HCT116 (cell line): ENCODE measurements at regions not wholly inside any gene's neighbourhood (a gene's known extent, or its start where the extent isn't known, plus 50 kb on each side); places are given as distances from the start of the nearest gene placed in this dataset.

Experiments used
- ATAC-seq: fragments of 200-7000 bp; cut with Tn5 transposase; 2 replicates; pipeline ENCODE4 v1.9.1; 2020; ENCODE audit warnings: mild to moderate bottlenecking, moderate library complexity
- BruUV-seq: library from RNA; stranded (reverse); fragments of 400-500 nt; replicated peaks from 2 replicates; lab custom pipeline; 2021; lab: Mats Ljungman, UMichigan
- CTCF ChIA-PET: fragments of 300-600 bp; sonication (Branson Sonifier 250); formaldehyde crosslinking; loops from one replicate; lab custom pipeline; 2021; ENCODE audit warnings: antibody characterized with exemption; lab: Charles Lee
- POLR2A ChIA-PET: fragments of 300-600, 350-600 bp; sonication (Branson Sonifier 250); formaldehyde crosslinking; loops from one replicate; lab custom pipeline; 2021; ENCODE audit warnings: antibody characterized with exemption; lab: Charles Lee
- RAD21 ChIA-PET, 2 experiments: fragments of 300-600 bp; sonication (Branson Sonifier 250); formaldehyde crosslinking; loops; one replicate each; lab custom pipeline; 2023; ENCODE audit warnings: low total read pairs in 2 of 2; ENCODE audit not compliant: uncharacterized antibody in 2 of 2, unreplicated experiment in 2 of 2, low non-redundant PET in 1 of 2; lab: Charles Lee
- DNase-seq: peaks from one replicate; pipeline ENCODE4 v3.0.0-alpha.2; 2010; ENCODE audit warnings: low read depth, low spot score
- H2AFZ ChIP-seq: fragments of 200-600 bp; shearing (Covaris generic), sonication (generic); 2 replicates; pipeline ENCODE4 v1.6.1; 2017; ENCODE audit warnings: low read depth, mixed run types, mixed read lengths, antibody characterized with exemption, low read length; ENCODE audit not compliant: poor library complexity, severe bottlenecking
- H3K27ac ChIP-seq: 2 replicates; pipeline ENCODE4 v1.5.1; 2012; ENCODE audit warnings: low read depth, low read length
- H3K27me3 ChIP-seq: fragments of 200-600 bp; sonication (generic); 2 replicates; pipeline ENCODE4 v1.6.1; 2016; ENCODE audit warnings: mixed run types, low read length, mixed read lengths; ENCODE audit not compliant: insufficient read depth
- H3K36me3 ChIP-seq, 2 experiments: fragments of 200-500 bp in 1 of 2; fragments of 200-600 bp in 1 of 2; sonication (Bioruptor generic) in 1 of 2; sonication (generic) in 1 of 2; 2 replicates each; pipeline versions ENCODE4 v1.5.1 to v1.6.1; 2014 to 2016; ENCODE audit warnings: low read length in 2 of 2, inconsistent platforms in 1 of 2, mixed read lengths in 1 of 2, mixed run types in 1 of 2; ENCODE audit not compliant: insufficient read depth in 2 of 2, control insufficient read depth in 1 of 2
- H3K4me1 ChIP-seq, 2 experiments: fragments of 200-600 bp in 1 of 2; sonication (generic) in 1 of 2; 2 replicates each; pipeline versions ENCODE4 v1.5.1 to v1.6.1; 2012 to 2017; ENCODE audit warnings: low read length in 2 of 2, inconsistent platforms in 1 of 2, mild to moderate bottlenecking in 1 of 2, mixed read lengths in 1 of 2, mixed run types in 1 of 2, moderate library complexity in 1 of 2; ENCODE audit not compliant: insufficient read depth in 2 of 2, control insufficient read depth in 1 of 2
- H3K4me2 ChIP-seq: fragments of 200-600 bp; sonication (generic); 2 replicates; pipeline ENCODE4 v1.6.1; 2017; ENCODE audit warnings: mixed run types, low read length, mixed read lengths
- H3K4me3 ChIP-seq, 2 experiments: fragments of 200-600 bp in 1 of 2; sonication (generic) in 1 of 2; replicated peaks in 1 of 2; 2 replicates each; pipeline ENCODE4 v1.5.1; 2011 to 2016; ENCODE audit warnings: low read length in 2 of 2, control low read depth in 1 of 2, low read depth in 1 of 2, mild to moderate bottlenecking in 1 of 2, mixed read lengths in 1 of 2, mixed run types in 1 of 2
- H3K79me2 ChIP-seq: fragments of 200-600 bp; sonication (generic); 2 replicates; pipeline ENCODE4 v1.6.1; 2017; ENCODE audit warnings: mild to moderate bottlenecking, mixed run types, low read length, moderate library complexity, mixed read lengths; ENCODE audit not compliant: insufficient read depth
- H3K9ac ChIP-seq: fragments of 200-600 bp; sonication (generic); 2 replicates; pipeline ENCODE4 v1.6.1; 2016; ENCODE audit warnings: low read length, mixed read lengths
- H3K9me2 ChIP-seq: fragments of 200-600 bp; sonication (generic), shearing (Covaris generic); 2 replicates; pipeline ENCODE4 v1.6.1; 2017; ENCODE audit warnings: mixed run types, mild to moderate bottlenecking, moderate library complexity; ENCODE audit not compliant: insufficient read depth
- H3K9me3 ChIP-seq, 2 experiments: fragments of 200-500 bp in 1 of 2; fragments of 200-600 bp in 1 of 2; sonication (Bioruptor generic) in 1 of 2; sonication (generic) in 1 of 2; 2 replicates each; pipeline ENCODE4 v1.6.1; 2014 to 2017; ENCODE audit warnings: low read length in 2 of 2, mixed read lengths in 2 of 2, inconsistent platforms in 1 of 2, low read depth in 1 of 2, mild to moderate bottlenecking in 1 of 2, mixed run types in 1 of 2, moderate library complexity in 1 of 2; ENCODE audit not compliant: control insufficient read depth in 1 of 2, insufficient read depth in 1 of 2
- H4K20me1 ChIP-seq: fragments of 200-600 bp; sonication (generic), shearing (Covaris generic); 2 replicates; pipeline ENCODE4 v1.6.1; 2017; ENCODE audit warnings: mixed run types, mild to moderate bottlenecking, moderate library complexity; ENCODE audit not compliant: insufficient read depth
- RAD21 ChIP-seq: IDR thresholded peaks from 2 replicates; pipeline ENCODE4 v1.6.1; 2012; ENCODE audit warnings: low read depth, mild to moderate bottlenecking
- SP1 ChIP-seq: IDR thresholded peaks from 2 replicates; pipeline ENCODE4 v1.6.1; 2012; ENCODE audit warnings: low read depth
- YY1 ChIP-seq: IDR thresholded peaks from 2 replicates; pipeline ENCODE4 v1.6.1; 2011; ENCODE audit warnings: low read length, low read depth, moderate library complexity, mild to moderate bottlenecking; ENCODE audit not compliant: insufficient replicate concordance; ENCODE audit errors: extremely low read depth
- ZFX ChIP-seq: fragments of 450-650 bp; IDR thresholded peaks from 2 replicates; pipeline ENCODE4 v1.6.1; 2017
- ZNF274 ChIP-seq: fragments of 200-500 bp; sonication (Bioruptor generic); IDR thresholded peaks from 2 replicates; pipeline ENCODE4 v1.6.1; 2014; ENCODE audit warnings: mild to moderate bottlenecking, low read depth, low read length, inconsistent platforms
- intact Hi-C: fragments of 100-400 bp; cut with micrococcal nuclease; formaldehyde crosslinking; loops from 2 replicates; pipeline ENCODE4 v1.10.0; 2022
- TF ChIP-seq, protein P1 (sequence below): IDR thresholded peaks from 2 replicates; pipeline ENCODE4 v1.6.1; 2012; ENCODE audit warnings: low read depth
- TF ChIP-seq, protein P2 (sequence below), 3 experiments: fragments of 200-600 bp in 1 of 3; sonication (generic) in 1 of 3; IDR thresholded peaks in 2 of 3; conservative IDR thresholded peaks in 1 of 3; 2 replicates each; pipeline ENCODE4 v1.5.1; 2012 to 2017; ENCODE audit warnings: low read depth in 2 of 3, low read length in 2 of 3, antibody characterized with exemption in 1 of 3, borderline replicate concordance in 1 of 3, control low read depth in 1 of 3, mild to moderate bottlenecking in 1 of 3, mixed read lengths in 1 of 3, mixed run types in 1 of 3, moderate library complexity in 1 of 3; ENCODE audit not compliant: insufficient read depth in 1 of 3

DNA sequence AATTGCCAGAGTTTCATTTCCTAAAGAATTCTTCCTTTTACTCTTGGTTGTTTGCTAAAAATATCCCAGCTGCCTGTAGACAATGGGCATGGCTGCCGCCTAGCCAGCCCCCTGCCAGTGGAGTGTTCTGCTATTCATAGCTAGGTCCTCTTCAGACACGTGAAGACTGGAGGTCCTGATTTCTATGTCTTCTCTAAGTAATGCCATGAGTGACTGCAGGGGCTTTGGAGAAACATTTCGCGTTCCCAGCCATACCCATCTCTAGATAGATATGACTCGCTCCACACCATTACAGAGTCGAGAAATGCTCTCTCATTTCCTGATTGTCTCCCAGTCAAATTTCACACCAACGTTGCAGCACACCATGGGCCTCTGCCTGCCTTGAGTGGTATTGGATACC lies 99.5 kb upstream of the BACE2 start:
- POLR2A ChIA-PET = no interaction called here
- no peak overlapping the region for H3K9ac ChIP-seq
- no TSS peak for BruUV-seq
- CTCF ChIA-PET = interaction anchor here (1.7 kb wide), 1 partner anchor 925 kb away, joined by 4 read pairs; no protein-coding TSS in a partner anchor
- RAD21 ChIA-PET = no interaction called here
- no peak overlapping the region for H3K4me3 ChIP-seq
- no peak overlapping the region for H2AFZ ChIP-seq
- H3K27ac ChIP-seq = no peak overlapping the region
- no peaks in the 10 kb centered on the region for H3K79me2 ChIP-seq
- TF ChIP-seq ZFX = no peak
- TF ChIP-seq ZNF274 = no peak
- TF ChIP-seq, protein P1, sequence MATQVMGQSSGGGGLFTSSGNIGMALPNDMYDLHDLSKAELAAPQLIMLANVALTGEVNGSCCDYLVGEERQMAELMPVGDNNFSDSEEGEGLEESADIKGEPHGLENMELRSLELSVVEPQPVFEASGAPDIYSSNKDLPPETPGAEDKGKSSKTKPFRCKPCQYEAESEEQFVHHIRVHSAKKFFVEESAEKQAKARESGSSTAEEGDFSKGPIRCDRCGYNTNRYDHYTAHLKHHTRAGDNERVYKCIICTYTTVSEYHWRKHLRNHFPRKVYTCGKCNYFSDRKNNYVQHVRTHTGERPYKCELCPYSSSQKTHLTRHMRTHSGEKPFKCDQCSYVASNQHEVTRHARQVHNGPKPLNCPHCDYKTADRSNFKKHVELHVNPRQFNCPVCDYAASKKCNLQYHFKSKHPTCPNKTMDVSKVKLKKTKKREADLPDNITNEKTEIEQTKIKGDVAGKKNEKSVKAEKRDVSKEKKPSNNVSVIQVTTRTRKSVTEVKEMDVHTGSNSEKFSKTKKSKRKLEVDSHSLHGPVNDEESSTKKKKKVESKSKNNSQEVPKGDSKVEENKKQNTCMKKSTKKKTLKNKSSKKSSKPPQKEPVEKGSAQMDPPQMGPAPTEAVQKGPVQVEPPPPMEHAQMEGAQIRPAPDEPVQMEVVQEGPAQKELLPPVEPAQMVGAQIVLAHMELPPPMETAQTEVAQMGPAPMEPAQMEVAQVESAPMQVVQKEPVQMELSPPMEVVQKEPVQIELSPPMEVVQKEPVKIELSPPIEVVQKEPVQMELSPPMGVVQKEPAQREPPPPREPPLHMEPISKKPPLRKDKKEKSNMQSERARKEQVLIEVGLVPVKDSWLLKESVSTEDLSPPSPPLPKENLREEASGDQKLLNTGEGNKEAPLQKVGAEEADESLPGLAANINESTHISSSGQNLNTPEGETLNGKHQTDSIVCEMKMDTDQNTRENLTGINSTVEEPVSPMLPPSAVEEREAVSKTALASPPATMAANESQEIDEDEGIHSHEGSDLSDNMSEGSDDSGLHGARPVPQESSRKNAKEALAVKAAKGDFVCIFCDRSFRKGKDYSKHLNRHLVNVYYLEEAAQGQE = no peak
- TF ChIP-seq, all 23 proteins: peak for 0
- Histone ChIP-seq H3K9me2 (no peaks in the 10 kb centered on the region), H3K4me2 (0 out of 2 replicates have a peak overlapping the region, but pooled peaks have one; percentile 19), H4K20me1 (no peaks in the 10 kb centered on the region), H3K4me1 (no peaks in the 10 kb centered on the region), H3K36me3 (no peaks in the 10 kb centered on the region), H3K27me3 (0 out of 2 replicates have a peak, but pooled peaks cover 3% of the 10 kb centered on the region), H3K9me3 (no peaks in the 10 kb centered on the region)
- ATAC-seq = no peak
- no peak for DNase-seq
- intact Hi-C loops = loop anchor here (2.0 to 5.0 kb wide), 2 partner anchors 601 to 924 kb away; no protein-coding TSS in a partner anchor

DNA sequence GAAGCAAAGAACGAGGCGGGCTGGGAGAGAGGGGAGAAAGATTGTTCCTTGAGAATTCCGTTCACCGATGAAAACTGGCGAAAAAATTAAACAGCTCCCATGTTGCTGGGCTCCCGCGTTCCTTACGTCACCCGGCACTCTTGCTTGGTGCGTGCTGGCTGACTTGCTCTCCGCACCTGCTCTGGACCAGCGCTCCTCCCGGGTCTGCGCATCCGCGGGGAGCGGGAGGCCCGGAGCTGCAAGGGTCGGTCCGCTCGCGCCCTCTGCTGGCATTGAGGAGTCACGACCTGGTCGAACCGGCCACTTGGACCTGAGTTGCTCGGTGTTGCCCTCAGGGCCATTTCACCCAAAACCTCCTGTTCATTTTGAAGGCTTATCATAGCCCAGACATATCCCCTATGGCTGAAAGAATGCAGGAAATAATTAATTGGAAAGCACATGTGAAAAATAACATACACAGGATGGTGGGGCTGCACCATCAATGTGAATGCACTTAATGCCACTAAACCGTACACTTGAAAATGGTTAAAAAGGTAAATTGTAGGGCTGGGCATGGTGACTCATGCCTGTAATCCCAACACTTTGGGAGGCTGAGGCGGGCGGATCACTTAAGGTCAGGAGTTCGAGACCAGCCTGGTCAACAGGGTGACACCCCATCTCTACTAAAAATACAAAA lies 98.9 kb upstream of the BACE2 start:
- Histone ChIP-seq H3K27me3 (0 out of 2 replicates have a peak, but pooled peaks cover 3% of the 10 kb centered on the region), H3K4me1 (no peaks in the 10 kb centered on the region), H3K79me2 (no peaks in the 10 kb centered on the region), H3K4me2 (0 out of 2 replicates have a peak overlapping the region, but pooled peaks have one; percentile 19), H3K9ac (no peak overlapping the region), H3K9me3 (no peaks in the 10 kb centered on the region), H3K9me2 (no peaks in the 10 kb centered on the region), H3K4me3 (no peak overlapping the region), H3K27ac (no peak overlapping the region), H2AFZ (no peak overlapping the region), H3K36me3 (no peaks in the 10 kb centered on the region), H4K20me1 (no peaks in the 10 kb centered on the region)
- DNase-seq (peak; percentile 23), ATAC-seq (peak; percentile 98)
- ChIA-PET POLR2A (no interaction called here), RAD21 (no interaction called here), CTCF (interaction anchor here (1.7 kb wide), 1 partner anchor 925 kb away, joined by 4 read pairs; no protein-coding TSS in a partner anchor)
- no TSS peak for BruUV-seq
- TF ChIP-seq SP1 (no peak), RAD21 (peak; percentile 64), YY1 (no peak)
- TF ChIP-seq, protein P2, sequence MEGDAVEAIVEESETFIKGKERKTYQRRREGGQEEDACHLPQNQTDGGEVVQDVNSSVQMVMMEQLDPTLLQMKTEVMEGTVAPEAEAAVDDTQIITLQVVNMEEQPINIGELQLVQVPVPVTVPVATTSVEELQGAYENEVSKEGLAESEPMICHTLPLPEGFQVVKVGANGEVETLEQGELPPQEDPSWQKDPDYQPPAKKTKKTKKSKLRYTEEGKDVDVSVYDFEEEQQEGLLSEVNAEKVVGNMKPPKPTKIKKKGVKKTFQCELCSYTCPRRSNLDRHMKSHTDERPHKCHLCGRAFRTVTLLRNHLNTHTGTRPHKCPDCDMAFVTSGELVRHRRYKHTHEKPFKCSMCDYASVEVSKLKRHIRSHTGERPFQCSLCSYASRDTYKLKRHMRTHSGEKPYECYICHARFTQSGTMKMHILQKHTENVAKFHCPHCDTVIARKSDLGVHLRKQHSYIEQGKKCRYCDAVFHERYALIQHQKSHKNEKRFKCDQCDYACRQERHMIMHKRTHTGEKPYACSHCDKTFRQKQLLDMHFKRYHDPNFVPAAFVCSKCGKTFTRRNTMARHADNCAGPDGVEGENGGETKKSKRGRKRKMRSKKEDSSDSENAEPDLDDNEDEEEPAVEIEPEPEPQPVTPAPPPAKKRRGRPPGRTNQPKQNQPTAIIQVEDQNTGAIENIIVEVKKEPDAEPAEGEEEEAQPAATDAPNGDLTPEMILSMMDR (IDR thresholded peaks at IDR 0.05 in 2 of 3, conservative IDR thresholded peaks at IDR 0.05 in 1 of 3; ENCODE audit: borderline replicate concordance in 1 of 3, insufficient read depth in 1 of 3, low read depth in 2 of 3, low read length in 2 of 3) = peak; percentile 15 to 88 (median 80); a peak in 4 of 6 replicates
- TF ChIP-seq, protein P1 = no peak
- intact Hi-C loops = loop anchor here (1.0 to 5.0 kb wide), 4 partner anchors 602 to 1281 kb away; partner anchors contain the start of gene PCP4
